ENCODE measurements at regions not wholly inside any gene's neighbourhood (a gene's known extent, or its start where the extent isn't known, plus 50 kb on each side); places are given as distances from the start of the nearest gene placed in this dataset.
"Not testable (repeated sequence)": the region's sequence is repeated elsewhere in the genome, so short reads cannot be mapped to it uniquely, and the experiment has no call there.

DNA sequence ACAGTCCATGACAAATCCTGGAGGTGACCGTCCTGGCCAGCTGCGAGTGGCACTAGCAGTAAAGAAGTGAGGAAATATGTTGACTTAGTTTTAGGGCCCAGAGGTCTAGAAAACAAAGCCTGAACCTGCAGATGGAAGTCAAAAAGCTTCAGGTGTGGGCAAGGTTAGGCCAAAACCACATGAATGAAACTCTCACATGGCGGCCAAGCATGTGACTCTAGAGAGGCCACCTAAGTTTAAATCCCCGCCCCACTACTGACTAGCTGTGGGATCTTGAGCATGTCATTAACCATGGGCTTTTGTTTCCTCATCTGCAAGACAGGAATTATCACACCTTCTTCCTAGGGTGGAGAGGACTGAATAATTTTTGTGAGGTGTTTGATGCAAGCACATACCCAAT is 148.2 kb upstream of the DAB1 start:
- DNase-seq (ENCODE audit: low read depth) = no peak

DNA sequence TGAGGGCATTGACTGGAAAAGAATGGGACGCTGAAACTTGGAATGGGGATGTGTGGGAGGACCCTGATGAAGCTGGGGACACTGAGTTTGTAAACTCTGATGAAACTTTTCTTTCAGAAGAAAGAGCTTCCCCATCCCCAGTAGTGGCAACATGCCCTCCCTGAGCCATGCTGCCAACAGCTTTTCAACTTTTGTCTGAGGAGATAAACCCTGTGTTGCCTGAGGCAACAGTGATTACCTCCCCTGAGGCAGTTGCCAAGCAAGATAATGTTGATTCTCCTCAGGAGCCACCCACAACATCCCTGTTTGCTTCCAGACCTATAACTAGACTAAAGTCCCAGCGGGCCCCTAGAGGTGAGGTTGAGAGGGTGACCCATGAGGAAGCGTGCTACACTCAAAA is 134.2 kb upstream of the DAB1 start:
- not testable (repeated sequence) for DNase-seq (ENCODE audit: low read depth)

DNA sequence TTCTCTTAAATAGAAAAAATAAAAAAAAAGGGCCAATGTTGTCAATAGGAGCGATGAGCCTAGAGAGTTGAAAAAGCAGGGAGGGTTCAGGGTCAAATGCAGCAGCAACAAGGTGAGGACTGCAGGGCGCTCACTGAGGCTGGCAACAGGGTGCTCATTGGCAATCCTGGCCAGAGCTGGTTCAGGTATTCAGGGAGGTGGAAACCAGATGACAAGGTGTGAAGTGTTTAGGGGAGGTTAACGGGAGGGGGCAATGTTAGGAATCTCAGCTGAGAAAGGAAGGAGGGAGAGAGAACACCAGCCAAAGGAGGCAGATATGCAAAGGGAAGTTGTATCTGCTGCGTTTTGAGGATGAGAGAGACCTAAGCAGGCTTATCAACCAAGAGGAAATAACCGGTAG is 129.8 kb upstream of the DAB1 start:
- DNase-seq (ENCODE audit: low read depth) = no peak

DNA sequence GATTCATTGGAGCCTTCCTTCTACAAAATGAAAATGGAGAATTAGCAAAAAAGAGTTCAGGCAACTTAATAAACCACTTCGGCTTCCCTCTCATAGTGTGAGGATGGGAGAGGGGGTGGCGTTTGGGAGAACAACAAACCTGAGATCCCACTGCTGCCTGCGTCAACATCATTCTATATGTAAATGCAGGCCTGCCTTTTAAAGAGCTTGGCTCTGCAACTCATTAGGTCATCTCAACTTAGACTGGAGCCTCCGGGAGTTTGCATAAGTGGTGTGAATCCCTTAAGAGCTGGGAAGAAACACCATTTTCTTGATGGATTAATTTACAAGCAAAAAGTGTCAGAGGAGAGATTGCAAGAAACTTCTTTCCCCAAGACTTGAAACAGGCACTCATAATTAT is 127.6 kb upstream of the DAB1 start:
- DNase-seq (ENCODE audit: low read depth) = no peak

DNA sequence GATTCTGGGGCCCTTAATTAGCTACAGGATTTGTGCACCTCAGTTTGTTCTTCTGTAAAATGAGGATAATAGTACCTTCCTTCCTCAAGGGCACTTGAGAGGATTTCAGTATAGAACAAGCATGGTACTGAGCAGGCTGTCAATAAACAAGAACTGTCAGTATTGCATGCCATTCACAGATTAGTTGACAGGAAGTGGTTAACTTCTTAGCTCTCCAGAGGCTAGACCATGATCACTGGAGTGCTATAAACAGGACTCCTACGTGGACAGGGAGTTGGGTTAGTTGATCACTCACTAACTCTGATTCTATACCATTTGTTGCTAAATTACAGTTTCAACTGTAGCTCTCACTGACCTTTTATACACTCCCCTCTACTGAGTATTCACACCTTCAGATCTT is 126.2 kb upstream of the DAB1 start:
- no peak for DNase-seq (ENCODE audit: low read depth)

DNA sequence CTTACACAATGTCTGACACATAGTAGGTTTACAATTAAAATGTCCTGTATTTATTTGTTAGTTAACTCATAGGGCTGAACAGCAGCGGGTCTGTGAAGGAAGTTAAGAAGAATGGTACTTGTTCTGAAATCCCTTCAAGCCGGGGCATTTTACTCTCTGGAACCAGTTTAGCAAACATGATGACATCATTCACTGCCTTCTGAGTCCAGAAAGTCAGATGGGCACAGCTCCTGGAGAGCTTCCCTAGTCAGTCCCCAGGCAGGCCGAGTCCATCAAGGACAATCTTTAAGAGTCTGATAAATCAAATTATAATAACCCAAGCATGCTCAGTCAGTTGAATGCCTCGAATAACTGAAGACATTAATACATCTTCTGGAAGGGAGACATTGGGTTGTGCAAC is 125.4 kb upstream of the DAB1 start:
- peak; percentile 10 for DNase-seq (ENCODE audit: low read depth)

DNA sequence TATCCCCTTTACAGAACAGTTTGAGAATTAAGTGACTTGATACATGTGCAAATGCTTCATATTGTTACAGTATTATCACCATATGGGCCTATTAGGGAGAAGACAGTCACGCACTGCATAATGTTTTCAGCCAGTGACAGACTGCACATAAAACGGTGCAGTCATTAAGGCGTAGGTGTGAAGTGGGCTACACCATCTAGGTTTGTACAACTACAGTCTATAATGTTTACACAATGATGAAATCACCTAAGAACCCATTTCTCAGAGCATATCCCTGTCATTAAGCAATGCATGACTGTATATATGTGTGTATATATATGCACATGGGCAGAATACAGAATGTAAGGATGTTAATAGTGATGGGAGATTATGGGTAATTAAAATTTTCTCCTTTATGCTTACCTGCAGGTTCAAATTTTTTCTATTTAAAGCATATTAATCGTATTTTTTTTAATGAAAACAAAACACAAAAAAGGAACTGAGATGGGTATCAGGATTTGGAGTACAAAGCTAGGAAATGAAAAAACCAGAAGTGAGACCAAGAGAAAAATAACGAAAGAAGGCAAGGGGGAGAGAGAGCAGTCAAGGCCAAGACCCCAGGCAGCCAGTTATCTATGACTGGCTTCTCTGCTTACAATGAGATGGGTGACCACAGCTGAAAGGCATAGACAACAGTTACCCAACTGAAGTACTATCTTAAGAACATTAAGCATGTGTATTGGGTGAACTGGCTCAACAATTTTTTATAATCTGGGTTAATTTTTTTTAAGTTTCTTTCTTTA is 122.9 kb upstream of the DAB1 start:
- no peak for DNase-seq (ENCODE audit: low read depth)

DNA sequence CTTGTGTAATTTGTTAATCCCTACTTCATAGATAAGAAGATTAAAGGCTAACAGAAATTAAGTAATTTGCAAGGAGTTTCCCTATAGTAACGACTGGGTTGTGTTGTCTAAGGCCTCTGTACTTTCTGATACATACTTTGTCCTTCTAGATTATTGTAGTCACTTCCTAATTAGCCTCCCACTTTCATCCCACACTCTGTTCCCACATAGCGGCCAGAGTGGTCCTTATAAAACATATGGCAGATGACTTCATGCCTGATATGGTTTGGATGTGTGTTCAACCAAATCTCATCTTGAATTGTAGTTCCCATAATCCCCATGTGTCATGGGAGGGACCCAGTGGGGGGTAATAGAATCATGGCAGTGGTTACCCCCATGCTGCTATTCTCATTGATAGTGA is 120.5 kb upstream of the DAB1 start:
- DNase-seq (ENCODE audit: low read depth) = no peak

DNA sequence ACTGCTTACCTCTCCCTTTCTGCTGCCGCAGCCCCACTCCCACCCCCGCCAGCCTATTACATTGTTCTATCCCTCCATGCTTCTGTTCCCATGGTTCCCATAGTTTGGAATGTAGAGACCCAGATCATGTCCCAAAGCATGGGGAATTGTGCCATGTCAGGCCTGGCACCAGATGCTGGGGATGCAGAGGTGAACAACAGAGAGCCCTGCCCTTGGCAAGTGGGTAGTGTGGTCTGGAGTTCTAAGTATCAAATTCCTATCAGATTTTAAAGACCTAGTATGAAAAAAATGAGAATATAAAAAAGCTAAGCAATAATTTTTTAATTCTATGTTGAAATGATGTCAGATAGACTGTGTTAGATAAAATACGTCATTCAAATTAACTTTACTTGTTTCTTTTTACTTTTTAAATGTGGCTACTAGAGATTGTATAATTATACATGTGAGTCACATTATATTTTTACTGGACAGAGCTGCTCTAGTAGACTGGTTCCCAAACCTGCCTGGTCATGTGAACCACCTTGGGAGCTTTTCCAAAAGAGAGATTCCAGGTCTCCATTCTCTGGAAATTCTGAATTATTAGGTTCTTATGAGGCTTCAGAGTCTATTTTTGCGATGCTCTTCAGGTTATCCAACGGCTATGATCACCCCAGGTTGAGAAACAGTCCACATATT is 113.0 kb upstream of the DAB1 start:
- DNase-seq (ENCODE audit: low read depth) = no peak

DNA sequence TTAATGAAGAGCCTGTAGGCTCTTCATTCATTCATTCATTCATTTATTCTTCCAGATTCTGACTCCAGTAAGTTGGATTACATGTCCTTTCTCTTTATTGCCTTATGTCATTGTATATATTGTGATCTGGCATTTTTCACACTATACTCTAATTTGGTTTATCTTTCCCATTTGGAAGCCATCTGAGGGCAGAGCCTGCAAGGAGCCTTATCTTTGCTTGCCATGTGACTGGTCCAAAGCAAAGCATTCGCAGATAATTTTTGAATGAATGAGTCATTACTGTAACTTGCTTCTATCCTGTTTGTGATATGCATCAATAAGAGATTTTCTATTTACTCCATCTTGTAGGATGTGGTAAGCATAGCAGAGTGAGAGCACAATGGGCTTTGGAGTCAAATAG is 108.4 kb upstream of the DAB1 start:
- no peak for DNase-seq (ENCODE audit: low read depth)

DNA sequence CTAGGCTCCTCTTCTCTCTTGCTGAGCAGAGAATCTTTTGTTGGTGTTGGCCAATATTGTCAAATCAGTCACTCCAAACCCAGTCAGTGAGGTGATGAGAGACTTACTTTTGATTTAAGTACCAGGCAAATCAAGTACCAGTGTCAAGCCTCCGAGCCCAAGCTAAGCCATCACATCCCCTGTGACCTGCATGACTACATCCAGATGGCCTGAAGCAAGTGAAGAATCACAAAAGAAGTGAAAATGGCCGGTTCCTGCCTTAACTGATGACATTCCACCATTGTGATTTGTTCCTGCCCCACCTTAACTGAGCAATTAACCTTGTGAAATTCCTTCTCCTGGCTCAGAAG is 107.0 kb upstream of the DAB1 start:
- DNase-seq (ENCODE audit: low read depth) = not testable (repeated sequence)

DNA sequence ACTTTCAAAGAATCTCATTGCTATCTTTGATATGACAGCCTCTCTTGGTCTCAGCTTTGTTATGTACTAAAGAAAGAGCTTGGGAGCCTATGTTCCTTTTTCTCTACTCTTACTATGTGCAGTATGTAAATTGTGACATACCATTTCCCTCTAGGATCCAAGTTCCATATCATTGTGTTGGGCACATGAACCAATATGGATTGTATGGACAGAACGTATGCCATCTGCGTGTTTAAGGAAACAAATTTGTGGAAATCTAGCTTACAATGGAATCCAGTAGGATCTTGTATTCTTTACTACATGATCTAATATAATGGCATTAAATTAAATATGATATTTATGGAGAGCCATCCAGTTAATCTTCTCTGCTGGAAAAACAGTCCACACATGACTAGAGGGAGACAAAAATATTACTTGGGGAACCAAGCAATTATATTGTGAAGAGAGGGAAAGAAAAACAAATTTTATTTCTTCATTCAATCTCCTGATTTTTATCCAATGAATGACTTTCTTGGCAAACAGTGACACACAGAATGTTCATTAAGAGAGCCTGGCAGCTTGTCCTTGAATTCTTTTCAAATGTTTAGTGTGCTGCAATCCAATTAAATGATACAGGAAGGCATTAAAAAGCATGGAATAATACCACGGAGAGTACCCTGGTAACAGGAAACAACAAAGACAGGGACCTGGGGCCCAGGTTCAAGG is 106.5 kb upstream of the DAB1 start:
- DNase-seq (ENCODE audit: low read depth) = peak; percentile 8

DNA sequence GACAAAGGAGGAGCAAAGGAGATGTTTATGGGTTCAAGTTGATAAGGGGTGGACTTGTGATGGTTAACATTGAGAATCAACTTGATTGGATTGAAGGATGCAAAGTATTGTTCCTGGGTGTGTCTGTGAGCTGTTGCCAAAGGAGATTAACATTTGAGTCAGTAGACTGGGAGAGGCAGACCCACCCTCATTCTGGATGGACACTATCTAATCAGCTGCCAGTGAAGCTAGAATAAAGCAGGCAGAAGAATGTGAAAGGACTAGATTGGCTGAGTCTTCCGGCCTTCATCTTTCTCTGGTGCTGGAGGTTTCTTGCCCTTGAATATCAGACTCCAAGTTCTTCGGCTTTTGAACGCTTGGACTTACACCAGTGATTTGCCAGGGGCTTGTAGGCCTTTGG is 98.7 kb upstream of the DAB1 start:
- DNase-seq (ENCODE audit: low read depth) = no peak

DNA sequence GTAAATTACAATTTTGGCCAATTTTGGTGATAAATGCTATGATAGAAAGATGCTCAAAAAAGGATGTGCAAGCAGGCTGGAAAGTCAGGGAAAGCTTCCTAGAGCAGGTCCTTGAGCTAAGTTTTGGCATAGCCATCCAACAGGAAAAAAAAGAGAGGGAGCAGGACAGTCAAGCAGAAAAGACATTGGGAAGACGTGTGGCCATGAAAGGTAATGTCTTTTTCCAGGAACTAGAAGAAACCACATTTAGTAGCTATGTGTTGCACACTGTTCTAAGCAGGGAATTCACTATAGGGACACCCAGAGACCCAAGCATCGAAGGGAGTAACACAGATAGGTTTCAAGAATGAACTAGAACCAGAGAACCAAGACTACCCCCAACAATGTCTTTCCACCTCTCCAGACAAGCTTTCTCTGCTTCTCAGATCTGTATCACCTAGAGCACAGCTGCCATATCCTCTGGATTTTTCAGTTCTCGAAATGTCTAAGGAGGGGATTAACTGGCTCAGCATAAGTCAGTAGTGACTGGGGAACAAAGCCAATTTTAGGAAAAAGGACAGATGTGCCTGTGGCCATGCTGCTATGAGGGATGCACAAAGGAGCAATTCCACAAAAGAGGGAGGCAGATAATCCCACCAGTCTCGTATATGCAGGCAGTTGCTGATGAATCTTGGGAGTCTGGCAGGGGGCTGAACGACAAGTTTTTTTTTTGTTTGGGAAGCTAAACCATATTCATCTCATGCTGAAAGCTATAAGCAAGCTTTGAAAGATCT is 97.1 kb upstream of the DAB1 start:
- no peak for DNase-seq (ENCODE audit: low read depth)

DNA sequence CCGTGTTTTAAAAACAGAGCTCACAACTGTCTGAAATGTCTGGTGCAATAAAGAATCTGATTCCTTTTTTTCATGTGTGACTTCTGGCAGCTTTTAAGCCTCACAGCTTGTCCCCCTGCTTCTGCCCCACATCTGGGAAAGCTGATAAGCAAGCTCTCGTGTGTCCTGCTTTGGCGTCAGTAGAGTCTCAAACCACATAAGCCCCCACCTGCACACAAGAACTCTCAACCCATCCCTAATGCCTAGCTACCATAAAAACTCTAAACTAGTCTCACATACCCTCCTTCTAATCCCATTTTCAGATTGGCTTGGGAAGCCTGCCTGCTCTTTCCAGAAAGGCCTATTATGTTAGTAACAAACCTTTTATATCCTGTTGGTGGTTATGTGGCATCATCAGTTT is 94.6 kb upstream of the DAB1 start:
- DNase-seq (ENCODE audit: low read depth) = no peak

DNA sequence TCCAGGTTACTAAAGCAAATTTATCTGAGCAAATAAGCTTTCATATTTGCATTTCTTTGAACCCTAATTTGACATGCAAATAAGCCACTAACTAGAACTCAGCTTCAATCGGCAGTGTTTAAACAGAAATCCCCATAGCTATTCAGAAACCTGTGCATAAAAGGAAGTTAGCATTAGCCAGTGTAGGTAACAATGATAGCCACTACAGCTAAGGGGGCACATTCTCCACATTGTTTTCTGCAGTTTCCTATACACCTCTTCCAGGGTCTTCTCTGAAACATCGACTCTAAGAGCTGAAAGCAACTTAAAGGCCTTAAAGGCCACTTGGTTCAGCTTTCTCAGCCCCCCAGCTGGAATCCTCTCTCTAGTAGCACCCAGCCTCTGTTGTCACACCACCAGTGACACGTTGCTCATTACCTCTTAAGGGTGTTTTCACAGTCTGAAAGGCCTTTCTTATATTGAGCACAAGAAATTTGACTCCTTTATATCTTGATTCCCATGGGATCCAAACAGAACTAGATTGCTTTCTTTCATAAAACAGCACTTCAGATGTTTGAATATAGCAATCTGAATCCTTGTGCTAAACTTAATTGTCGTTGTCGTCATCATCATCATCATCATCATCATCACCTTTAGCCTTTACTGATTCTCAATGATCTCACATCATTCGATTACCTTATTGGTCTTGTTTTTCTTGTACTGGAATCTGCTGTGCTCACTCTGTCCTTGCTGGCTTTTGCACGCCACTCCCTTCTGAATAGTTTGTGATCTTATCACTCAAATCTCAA is 93.9 kb upstream of the DAB1 start:
- DNase-seq (ENCODE audit: low read depth) = no peak

DNA sequence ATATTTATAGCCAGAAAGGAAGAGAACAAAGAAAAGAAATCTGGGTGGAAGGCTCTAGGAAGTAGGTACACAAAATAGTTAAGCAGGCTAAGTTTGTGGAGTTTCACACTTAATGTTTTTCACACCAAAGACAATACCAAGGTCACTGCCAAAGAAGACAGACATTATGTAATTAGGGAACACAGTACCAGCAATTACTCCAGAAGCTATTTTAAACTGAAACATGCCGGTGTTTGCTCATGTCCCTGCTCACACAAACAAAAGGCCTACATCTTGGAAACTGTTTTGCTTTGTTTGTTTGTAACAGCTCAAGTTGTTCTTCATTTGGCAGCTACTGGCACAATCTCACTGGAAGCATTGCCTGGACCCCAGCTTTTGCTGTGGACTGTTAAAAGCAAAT is 88.5 kb upstream of the DAB1 start:
- DNase-seq (ENCODE audit: low read depth) = no peak

DNA sequence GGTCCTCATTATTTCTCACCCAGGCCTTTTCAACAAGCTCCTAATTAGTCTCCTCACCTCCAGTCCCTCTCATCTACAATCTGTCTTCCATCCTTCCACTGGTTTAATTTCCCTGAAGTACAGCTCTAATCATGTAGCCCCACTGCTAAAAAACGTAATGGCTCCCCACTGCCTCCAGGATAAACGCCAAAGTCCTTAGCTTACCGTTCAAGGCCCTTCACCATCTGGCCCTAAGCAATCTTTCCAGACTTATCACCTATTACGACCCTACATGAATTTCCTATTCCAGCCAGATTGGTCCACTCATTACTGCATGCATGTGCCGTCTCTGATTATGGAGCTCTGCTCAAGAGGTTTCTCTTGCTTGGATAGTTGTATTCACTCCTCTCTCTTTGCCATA is 83.1 kb upstream of the DAB1 start:
- DNase-seq (ENCODE audit: low read depth) = no peak

DNA sequence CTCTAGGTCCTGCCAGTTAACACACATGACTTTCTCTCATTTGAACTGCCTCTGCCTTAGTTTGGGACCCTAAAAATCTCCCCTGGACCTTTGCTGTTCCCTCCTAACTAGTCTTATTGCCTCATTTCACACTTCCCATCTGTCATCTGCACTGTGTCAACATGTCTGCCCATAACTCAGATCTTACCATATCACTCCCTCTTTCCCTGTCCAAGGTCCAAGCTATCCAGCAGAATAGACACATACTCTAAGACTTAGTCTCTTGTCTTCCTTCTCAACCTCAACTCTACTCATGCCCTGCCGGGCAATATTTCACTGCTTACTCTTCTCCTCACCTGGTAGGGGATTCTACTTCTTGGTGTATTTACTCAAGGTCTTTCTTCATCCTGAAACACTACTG is 79.5 kb upstream of the DAB1 start:
- no peak for DNase-seq (ENCODE audit: low read depth)

DNA sequence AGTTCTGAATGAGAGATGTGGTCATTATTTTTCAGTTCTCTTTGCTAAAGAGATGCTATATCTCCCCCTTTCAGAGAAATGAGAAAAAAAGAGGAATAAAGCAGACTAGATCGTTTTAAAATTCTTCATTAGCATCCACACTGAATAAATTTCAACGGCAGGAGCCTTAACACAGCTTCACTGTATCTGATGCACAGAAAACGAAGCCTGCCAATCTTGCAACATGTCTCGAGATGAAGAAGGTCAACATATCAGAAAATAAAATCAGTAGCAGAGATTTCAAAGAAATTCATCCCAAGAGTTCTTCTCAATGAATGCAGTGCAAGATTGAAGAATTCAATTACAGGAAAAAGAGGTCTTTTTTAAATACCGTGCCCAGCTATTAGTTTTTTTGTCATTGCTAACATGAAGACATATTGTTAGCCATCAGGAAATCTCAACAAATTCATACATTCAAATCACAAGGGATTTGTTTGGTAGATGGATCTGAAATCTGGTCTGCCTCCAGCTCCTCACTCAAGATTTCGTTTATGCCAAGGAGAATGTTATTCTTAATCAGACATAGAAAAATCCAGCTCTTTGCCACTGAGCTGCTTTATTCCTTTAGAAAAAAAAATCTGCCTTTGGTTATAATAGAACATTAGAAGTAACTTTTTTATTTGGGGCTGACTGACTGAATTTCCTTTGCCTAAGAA is 76.4 kb upstream of the DAB1 start:
- no peak for DNase-seq (ENCODE audit: low read depth)

DNA sequence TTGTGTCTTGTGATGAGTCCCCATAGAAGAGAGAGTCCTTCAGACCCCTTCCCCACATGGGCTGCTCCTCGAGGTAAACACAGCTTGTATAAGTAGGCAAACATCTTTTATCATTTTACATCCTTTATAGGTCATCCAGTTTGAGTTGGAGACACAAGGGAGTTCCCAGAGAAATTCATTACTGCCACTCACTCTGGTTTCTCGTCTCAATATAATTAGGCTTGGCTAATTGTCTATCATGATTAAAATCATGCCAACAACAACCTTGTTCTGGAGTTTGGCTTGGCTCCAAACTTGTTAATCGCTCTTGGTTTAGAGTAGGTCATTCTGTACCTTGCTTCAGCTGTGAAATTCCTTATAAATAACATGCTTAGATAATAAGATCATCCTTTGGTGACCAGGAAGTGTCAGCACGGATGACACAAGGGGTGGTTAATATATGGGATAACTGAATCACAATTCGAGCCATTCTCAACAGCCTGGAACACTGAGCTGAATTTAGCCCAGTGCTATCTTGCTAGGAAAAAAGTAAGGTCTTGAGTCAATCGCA is 70.7 kb upstream of the DAB1 start:
- no peak for DNase-seq (ENCODE audit: low read depth)

Measured in GM04504 (cell line).